ENCODE measurements at regions not wholly inside any gene's neighbourhood (a gene's known extent, or its start where the extent isn't known, plus 50 kb on each side); places are given as distances from the start of the nearest gene placed in this dataset.
"Not testable (repeated sequence)": the region's sequence is repeated elsewhere in the genome, so short reads cannot be mapped to it uniquely, and the experiment has no call there.

DNA sequence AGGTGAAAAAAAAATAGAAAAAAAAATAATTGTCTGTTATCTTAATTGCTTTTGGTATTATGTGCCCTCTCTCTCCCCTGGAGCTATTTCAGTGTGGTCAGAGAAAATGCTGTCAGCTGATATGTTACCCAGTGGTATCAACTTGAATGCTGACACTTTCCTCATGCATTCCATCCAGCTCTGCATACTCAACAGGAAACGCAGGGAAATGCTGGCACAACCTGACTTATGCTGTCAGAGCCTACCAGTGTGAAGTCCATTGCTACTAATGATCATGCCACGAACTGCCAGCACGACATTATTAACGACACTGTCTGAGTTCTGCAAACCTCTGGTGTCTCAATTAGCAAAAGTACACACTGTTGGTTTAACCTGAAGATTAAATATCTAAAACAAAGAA lies 182.8 kb downstream of the ZWINT start:
- CTCF ChIA-PET, result no interaction called here

DNA sequence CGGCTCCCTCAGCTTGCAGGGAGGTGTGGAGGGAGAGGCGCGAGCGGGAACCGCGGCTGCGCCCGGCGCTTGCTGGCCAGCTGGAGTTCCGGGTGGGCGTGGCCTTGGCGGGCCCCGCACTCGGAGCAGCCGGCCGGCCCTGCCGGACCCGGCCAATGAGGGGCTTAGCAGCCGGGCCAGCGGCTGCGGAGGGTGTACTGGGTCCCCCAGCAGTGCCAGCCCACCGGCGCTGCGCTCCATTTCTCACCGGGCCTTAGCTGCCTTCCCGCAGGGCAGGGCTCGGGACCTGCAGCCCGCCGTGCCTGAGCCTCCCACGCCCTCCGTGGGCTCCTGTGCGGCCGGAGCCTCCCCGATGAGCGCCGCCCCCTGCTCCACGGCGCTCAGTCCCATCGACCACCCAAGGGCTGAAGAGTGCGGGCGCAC lies 206.0 kb downstream of the ZWINT start:
- H3K27ac ChIP-seq (ENCODE audit: low read depth, low read length); POLR2A ChIA-PET; CTCF ChIA-PET: not testable (repeated sequence)

More for the DNA sequence above, 182.8 kb downstream of the ZWINT start:
- peaks cover 5% of the 10 kb centered on the region; the same call in 1 of the 2 replicates for H3K9me3 ChIP-seq (ENCODE audit: control insufficient read depth, insufficient read depth, low read length)
- H3K4me3 ChIP-seq (ENCODE audit: low read depth, low read length), result no peak overlapping the region
- H3K27ac ChIP-seq (ENCODE audit: low read depth, low read length), result no peak overlapping the region
- POLR2A ChIA-PET, result no interaction called here
- no peaks in the 10 kb centered on the region for H3K27me3 ChIP-seq (ENCODE audit: control insufficient read depth, insufficient read depth, low read length)
- TF ChIP-seq, protein P1, sequence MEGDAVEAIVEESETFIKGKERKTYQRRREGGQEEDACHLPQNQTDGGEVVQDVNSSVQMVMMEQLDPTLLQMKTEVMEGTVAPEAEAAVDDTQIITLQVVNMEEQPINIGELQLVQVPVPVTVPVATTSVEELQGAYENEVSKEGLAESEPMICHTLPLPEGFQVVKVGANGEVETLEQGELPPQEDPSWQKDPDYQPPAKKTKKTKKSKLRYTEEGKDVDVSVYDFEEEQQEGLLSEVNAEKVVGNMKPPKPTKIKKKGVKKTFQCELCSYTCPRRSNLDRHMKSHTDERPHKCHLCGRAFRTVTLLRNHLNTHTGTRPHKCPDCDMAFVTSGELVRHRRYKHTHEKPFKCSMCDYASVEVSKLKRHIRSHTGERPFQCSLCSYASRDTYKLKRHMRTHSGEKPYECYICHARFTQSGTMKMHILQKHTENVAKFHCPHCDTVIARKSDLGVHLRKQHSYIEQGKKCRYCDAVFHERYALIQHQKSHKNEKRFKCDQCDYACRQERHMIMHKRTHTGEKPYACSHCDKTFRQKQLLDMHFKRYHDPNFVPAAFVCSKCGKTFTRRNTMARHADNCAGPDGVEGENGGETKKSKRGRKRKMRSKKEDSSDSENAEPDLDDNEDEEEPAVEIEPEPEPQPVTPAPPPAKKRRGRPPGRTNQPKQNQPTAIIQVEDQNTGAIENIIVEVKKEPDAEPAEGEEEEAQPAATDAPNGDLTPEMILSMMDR (IDR thresholded peaks at IDR 0.05; ENCODE audit: low read depth, low read length), result no peak
- DNase-seq (ENCODE audit: low read depth, low spot score), result no peak

GRCh38 chr10:56146806-56147205 lies 214.3 kb downstream of the ZWINT start:
- Histone ChIP-seq H3K4me3 (ENCODE audit: low read depth, low read length) (no peak overlapping the region), H3K27me3 (ENCODE audit: control insufficient read depth, insufficient read depth, low read length) (no peaks in the 10 kb centered on the region), H3K27ac (ENCODE audit: low read depth, low read length) (no peak overlapping the region), H3K9me3 (ENCODE audit: control insufficient read depth, insufficient read depth, low read length) (peaks cover 12% of the 10 kb centered on the region)
- CTCF ChIA-PET, result no interaction called here
- TF ChIP-seq, protein P1 (IDR thresholded peaks at IDR 0.05; ENCODE audit: low read depth, low read length), result no peak
- POLR2A ChIA-PET, result no interaction called here
- no peak for DNase-seq (ENCODE audit: low read depth, low spot score)

More for the DNA sequence above, 206.0 kb downstream of the ZWINT start:
- H3K27me3 ChIP-seq (ENCODE audit: control insufficient read depth, insufficient read depth, low read length); DNase-seq (ENCODE audit: low read depth, low spot score); H3K4me3 ChIP-seq (ENCODE audit: low read depth, low read length): not testable (repeated sequence)
- peaks cover 20% of the 10 kb centered on the region for H3K9me3 ChIP-seq (ENCODE audit: control insufficient read depth, insufficient read depth, low read length)

GRCh38 chr10:56142092-56142728 lies 218.8 kb downstream of the ZWINT start:
- Histone ChIP-seq H3K27ac (ENCODE audit: low read depth, low read length) (no peak overlapping the region), H3K9me3 (ENCODE audit: control insufficient read depth, insufficient read depth, low read length) (peaks cover 4% of the 10 kb centered on the region), H3K4me3 (ENCODE audit: low read depth, low read length) (no peak overlapping the region), H3K27me3 (ENCODE audit: control insufficient read depth, insufficient read depth, low read length) (no peaks in the 10 kb centered on the region)
- CTCF ChIA-PET, result no interaction called here
- POLR2A ChIA-PET, result no interaction called here
- no peak for DNase-seq (ENCODE audit: low read depth, low spot score)
- TF ChIP-seq, protein P1 (IDR thresholded peaks at IDR 0.05; ENCODE audit: low read depth, low read length), result no peak

- ChIA-PET POLR2A (no interaction called here), CTCF (no interaction called here)
- TF ChIP-seq, protein P1 (IDR thresholded peaks at IDR 0.05; ENCODE audit: low read depth, low read length), result no peak
- DNase-seq (ENCODE audit: low read depth, low spot score), result no peak
- Histone ChIP-seq H3K9me3 (ENCODE audit: control insufficient read depth, insufficient read depth, low read length) (peaks cover 4% of the 10 kb centered on the region), H3K27ac (ENCODE audit: low read depth, low read length) (no peak overlapping the region), H3K4me3 (ENCODE audit: low read depth, low read length) (no peak overlapping the region), H3K27me3 (ENCODE audit: control insufficient read depth, insufficient read depth, low read length) (no peaks in the 10 kb centered on the region)
Observed at GRCh38 chr10:56139405-56139804, 221.7 kb downstream of the ZWINT start.
